Ovary (tissue), 3 donors: ENCODE measurements at regions not wholly inside any gene's neighbourhood (a gene's known extent, or its start where the extent isn't known, plus 50 kb on each side); places are given as distances from the start of the nearest gene placed in this dataset.
"Not testable (repeated sequence)": the region's sequence is repeated elsewhere in the genome, so short reads cannot be mapped to it uniquely, and the experiment has no call there.

Experiments
- CTCF ChIP-seq, 3 donors: fragments of 450-650 bp in 2 of 3; fragments of 200-600 bp in 1 of 3; IDR thresholded peaks; one replicate each; pipeline versions ENCODE4 v1.5.1 to v1.8.0; 2016 to 2022; ENCODE audit warnings: antibody characterized with exemption in 3 of 3, mild to moderate bottlenecking in 1 of 3
- EP300 ChIP-seq: sonication (generic); formaldehyde crosslinking; IDR thresholded peaks from one replicate; pipeline ENCODE4 v1.6.1; 2017; ENCODE audit warnings: antibody characterized with exemption
- POLR2A ChIP-seq: fragments of 450-650 bp; IDR thresholded peaks from one replicate; pipeline ENCODE4 v1.6.1; 2017; ENCODE audit warnings: antibody characterized with exemption, mild to moderate bottlenecking, moderate library complexity
- donor health status: DM: no; HTN: no; CAD: no.

GRCh38 chr5:176048671-176049070 is 80.6 kb upstream of the THOC3 start:
- TF ChIP-seq CTCF (IDR thresholded peaks at IDR 0.05); POLR2A; EP300: not testable (repeated sequence)
